ENCODE measurements at regions not wholly inside any gene's neighbourhood (a gene's known extent, or its start where the extent isn't known, plus 50 kb on each side); places are given as distances from the start of the nearest gene placed in this dataset.
"Not testable (repeated sequence)": the region's sequence is repeated elsewhere in the genome, so short reads cannot be mapped to it uniquely, and the experiment has no call there.

GRCh38 chr13:104532132-104532531, 1465.9 kb upstream of the SLC10A2 start:
- H3K27me3 ChIP-seq (replicated peaks) = no peaks in the 10 kb centered on the region
- no peak for DNase-seq
- no peak overlapping the region for H3K27ac ChIP-seq
- H3K36me3 ChIP-seq (replicated peaks) = no peaks in the 10 kb centered on the region
- no peak overlapping the region for H3K4me3 ChIP-seq (ENCODE audit: low read depth, low read length)
- no peak for TF ChIP-seq CTCF (IDR thresholded peaks at IDR 0.05; ENCODE audit: low read depth, low read length, missing control alignments)
- in situ Hi-C loops (cut with HindIII; ENCODE audit: low pct_ligation_motif_present, low sequenced_read_pairs) = no loop called here

DNA sequence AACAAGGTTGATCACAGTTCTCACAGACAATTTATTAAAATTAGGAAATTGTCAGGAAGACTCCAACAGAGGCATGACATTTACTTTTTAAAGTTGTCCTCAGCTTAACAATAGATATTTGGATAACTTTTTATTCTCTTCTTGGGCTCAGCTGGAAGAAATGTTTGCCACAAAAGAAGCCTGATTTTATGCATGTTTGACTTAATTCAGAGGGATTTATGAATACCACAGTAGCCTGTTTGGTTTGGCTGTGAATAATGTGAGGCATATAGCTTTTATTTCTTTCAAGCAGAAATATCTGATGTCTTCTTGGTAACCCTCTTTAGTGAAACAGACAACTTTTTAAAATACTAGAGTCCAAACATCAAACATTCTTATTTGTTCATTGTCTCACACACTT, 1464.5 kb upstream of the SLC10A2 start:
- H3K36me3 ChIP-seq (replicated peaks) = no peaks in the 10 kb centered on the region
- no peak for DNase-seq
- no peak overlapping the region for H3K4me3 ChIP-seq (ENCODE audit: low read depth, low read length)
- no peak overlapping the region for H3K27ac ChIP-seq
- no peak for TF ChIP-seq CTCF (IDR thresholded peaks at IDR 0.05; ENCODE audit: low read depth, low read length, missing control alignments)
- in situ Hi-C loops (cut with HindIII; ENCODE audit: low pct_ligation_motif_present, low sequenced_read_pairs) = no loop called here
- H3K27me3 ChIP-seq (replicated peaks) = no peaks in the 10 kb centered on the region

GRCh38 chr13:104526561-104526960, 1460.3 kb upstream of the SLC10A2 start:
- H3K4me3 ChIP-seq (ENCODE audit: low read depth, low read length) = no peak overlapping the region
- TF ChIP-seq CTCF (IDR thresholded peaks at IDR 0.05; ENCODE audit: low read depth, low read length, missing control alignments) = no peak
- no peak for DNase-seq
- no peaks in the 10 kb centered on the region for H3K27me3 ChIP-seq (replicated peaks)
- H3K27ac ChIP-seq = no peak overlapping the region
- in situ Hi-C loops (cut with HindIII; ENCODE audit: low pct_ligation_motif_present, low sequenced_read_pairs) = no loop called here
- H3K36me3 ChIP-seq (replicated peaks) = no peaks in the 10 kb centered on the region

- Histone ChIP-seq H3K27ac (no peak overlapping the region), H3K4me3 (ENCODE audit: low read depth, low read length) (no peak overlapping the region), H3K27me3 (replicated peaks) (no peaks in the 10 kb centered on the region), H3K36me3 (replicated peaks) (no peaks in the 10 kb centered on the region)
- TF ChIP-seq CTCF (IDR thresholded peaks at IDR 0.05; ENCODE audit: low read depth, low read length, missing control alignments) = no peak
- in situ Hi-C loops (cut with HindIII; ENCODE audit: low pct_ligation_motif_present, low sequenced_read_pairs) = no loop called here
- no peak for DNase-seq
These were observed 1459.2 kb upstream of the SLC10A2 start for GRCh38 chr13:104525467-104525866.

GRCh38 chr13:104522235-104523072, 1456.2 kb upstream of the SLC10A2 start:
- H3K36me3 ChIP-seq (replicated peaks) = no peaks in the 10 kb centered on the region
- no peak overlapping the region for H3K4me3 ChIP-seq (ENCODE audit: low read depth, low read length)
- no peak overlapping the region for H3K27ac ChIP-seq
- no peaks in the 10 kb centered on the region for H3K27me3 ChIP-seq (replicated peaks)
- no peak for DNase-seq
- TF ChIP-seq CTCF (IDR thresholded peaks at IDR 0.05; ENCODE audit: low read depth, low read length, missing control alignments) = no peak
- in situ Hi-C loops (cut with HindIII; ENCODE audit: low pct_ligation_motif_present, low sequenced_read_pairs) = no loop called here

DNA sequence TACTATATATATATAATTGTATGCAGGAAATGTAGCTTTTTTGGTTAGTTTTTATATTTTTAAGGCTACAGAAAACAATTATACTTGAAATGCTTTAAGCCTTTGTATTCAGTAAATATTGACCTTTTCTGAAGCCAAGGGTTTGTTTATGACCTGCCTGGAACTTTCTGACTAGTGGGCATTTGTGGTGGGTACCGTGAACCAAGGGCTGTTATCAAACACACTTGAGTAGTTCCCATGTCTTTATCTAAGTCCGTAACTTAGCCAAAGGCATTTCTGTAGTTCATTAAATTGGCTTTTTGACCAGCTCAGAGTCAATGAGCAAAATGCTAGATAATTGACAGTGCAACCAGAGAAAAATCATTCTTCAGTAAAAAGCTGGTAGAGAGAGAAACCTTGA, 1444.2 kb upstream of the SLC10A2 start:
- H3K27ac ChIP-seq = no peak overlapping the region
- H3K4me3 ChIP-seq (ENCODE audit: low read depth, low read length) = no peak overlapping the region
- no peaks in the 10 kb centered on the region for H3K27me3 ChIP-seq (replicated peaks)
- no peak for DNase-seq
- in situ Hi-C loops (cut with HindIII; ENCODE audit: low pct_ligation_motif_present, low sequenced_read_pairs) = no loop called here
- H3K36me3 ChIP-seq (replicated peaks) = no peaks in the 10 kb centered on the region
- no peak for TF ChIP-seq CTCF (IDR thresholded peaks at IDR 0.05; ENCODE audit: low read depth, low read length, missing control alignments)

GRCh38 chr13:104493502-104493901, 1427.3 kb upstream of the SLC10A2 start:
- DNase-seq; H3K4me3 ChIP-seq (ENCODE audit: low read depth, low read length); in situ Hi-C loops (cut with HindIII; ENCODE audit: low pct_ligation_motif_present, low sequenced_read_pairs); H3K27ac ChIP-seq; H3K36me3 ChIP-seq (replicated peaks); H3K27me3 ChIP-seq (replicated peaks): not testable (repeated sequence)

Data from brain microvascular endothelial cell (primary cell).